ENCODE measurements at regions not wholly inside any gene's neighbourhood (a gene's known extent, or its start where the extent isn't known, plus 50 kb on each side); places are given as distances from the start of the nearest gene placed in this dataset.

DNA sequence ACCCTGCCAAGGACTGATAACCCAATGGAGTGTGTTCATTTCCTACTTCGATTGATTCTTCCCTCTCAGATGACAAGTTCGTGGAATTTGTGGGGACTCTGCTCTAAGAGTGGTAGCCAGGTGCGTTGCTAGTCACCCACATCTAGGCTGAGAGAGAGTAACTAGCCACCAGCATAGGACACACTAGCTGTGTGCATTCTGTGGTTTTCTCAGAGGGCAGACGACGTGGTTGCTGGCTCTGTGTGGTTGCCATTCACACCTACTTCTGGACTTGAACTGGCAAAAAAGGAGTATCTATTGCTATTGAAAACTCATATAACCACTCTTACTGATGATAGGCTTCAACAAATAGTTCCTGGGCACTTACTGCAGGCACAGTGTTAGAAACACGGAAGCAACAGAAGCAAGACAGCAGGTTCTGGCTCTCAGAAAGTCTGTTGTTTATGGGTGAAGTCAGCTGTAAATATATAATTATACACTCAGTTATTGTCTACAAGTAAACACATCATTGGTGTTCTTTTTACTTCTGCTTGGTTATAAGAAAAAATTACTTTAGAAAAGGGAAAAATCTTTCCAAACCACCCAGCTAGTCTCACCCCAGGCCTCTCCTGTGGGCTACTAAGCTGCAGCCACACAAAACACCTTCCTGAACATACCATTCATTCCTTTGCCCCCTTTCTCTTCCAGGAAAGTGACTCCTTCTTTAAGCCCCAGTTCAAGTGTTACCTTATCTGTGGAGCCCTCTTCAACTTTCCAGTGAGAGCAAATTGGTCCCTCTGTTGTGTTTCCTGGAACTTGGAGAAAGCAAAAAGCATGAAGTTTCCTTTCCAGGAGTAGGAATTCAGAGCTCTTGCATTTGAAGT is 151.1 kb upstream of the HAPLN1 start (continued):
- TF ChIP-seq, protein P1, sequence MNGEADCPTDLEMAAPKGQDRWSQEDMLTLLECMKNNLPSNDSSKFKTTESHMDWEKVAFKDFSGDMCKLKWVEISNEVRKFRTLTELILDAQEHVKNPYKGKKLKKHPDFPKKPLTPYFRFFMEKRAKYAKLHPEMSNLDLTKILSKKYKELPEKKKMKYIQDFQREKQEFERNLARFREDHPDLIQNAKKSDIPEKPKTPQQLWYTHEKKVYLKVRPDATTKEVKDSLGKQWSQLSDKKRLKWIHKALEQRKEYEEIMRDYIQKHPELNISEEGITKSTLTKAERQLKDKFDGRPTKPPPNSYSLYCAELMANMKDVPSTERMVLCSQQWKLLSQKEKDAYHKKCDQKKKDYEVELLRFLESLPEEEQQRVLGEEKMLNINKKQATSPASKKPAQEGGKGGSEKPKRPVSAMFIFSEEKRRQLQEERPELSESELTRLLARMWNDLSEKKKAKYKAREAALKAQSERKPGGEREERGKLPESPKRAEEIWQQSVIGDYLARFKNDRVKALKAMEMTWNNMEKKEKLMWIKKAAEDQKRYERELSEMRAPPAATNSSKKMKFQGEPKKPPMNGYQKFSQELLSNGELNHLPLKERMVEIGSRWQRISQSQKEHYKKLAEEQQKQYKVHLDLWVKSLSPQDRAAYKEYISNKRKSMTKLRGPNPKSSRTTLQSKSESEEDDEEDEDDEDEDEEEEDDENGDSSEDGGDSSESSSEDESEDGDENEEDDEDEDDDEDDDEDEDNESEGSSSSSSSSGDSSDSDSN (CRISPR knock-in tag; IDR thresholded peaks at IDR 0.05): no peak
- TF ChIP-seq, protein P2, sequence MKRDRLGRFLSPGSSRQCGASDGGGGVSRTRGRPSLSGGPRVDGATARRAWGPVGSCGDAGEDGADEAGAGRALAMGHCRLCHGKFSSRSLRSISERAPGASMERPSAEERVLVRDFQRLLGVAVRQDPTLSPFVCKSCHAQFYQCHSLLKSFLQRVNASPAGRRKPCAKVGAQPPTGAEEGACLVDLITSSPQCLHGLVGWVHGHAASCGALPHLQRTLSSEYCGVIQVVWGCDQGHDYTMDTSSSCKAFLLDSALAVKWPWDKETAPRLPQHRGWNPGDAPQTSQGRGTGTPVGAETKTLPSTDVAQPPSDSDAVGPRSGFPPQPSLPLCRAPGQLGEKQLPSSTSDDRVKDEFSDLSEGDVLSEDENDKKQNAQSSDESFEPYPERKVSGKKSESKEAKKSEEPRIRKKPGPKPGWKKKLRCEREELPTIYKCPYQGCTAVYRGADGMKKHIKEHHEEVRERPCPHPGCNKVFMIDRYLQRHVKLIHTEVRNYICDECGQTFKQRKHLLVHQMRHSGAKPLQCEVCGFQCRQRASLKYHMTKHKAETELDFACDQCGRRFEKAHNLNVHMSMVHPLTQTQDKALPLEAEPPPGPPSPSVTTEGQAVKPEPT (CRISPR knock-in tag; IDR thresholded peaks at IDR 0.05; ENCODE audit: low read depth): no peak
- TF ChIP-seq JDP2 (CRISPR knock-in tag; IDR thresholded peaks at IDR 0.05; ENCODE audit: borderline replicate concordance) (no peak), ZNF10 (CRISPR knock-in tag; IDR thresholded peaks at IDR 0.05; ENCODE audit: borderline replicate concordance, low read depth) (no peak), ZNF552 (CRISPR knock-in tag; IDR thresholded peaks at IDR 0.05; ENCODE audit: borderline replicate concordance) (no peak)

DNA sequence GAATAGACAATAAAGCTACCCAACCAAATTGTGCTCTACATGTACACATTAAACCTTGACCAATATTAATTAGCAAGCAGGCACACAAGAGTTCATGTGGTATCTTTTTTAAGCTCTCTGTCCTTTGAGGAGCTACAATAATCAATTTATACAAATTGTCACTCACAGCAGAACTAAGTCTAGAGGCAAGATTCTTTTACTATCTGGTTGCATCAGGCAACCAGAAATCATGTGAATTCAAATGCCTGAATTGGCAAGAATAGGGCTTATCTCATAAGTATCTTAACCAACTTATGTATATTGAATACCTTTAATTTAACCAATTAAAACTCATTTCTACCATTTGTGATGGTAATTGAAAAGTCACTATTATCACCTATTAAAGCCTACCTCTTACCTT is 145.5 kb upstream of the HAPLN1 start:
- ChIA-PET CTCF (ENCODE audit: low intra/inter-chr PET ratio, low total read pairs) (no interaction called here), POLR2A (no interaction called here)
- no peak overlapping the region for H3K27ac ChIP-seq (ENCODE audit: extremely low read length, insufficient read depth, low read length)
- no peaks in the 10 kb centered on the region for H3K27me3 ChIP-seq (ENCODE audit: control insufficient read depth in 1 of 2, insufficient read depth in 2 of 2, low read length in 2 of 2)
- no peak for FAIRE-seq
- BruUV-seq (replicated peaks): no TSS peak
- H3K4me3 ChIP-seq (replicated peaks in 1 of 3; ENCODE audit: insufficient read depth in 1 of 3, low read depth in 2 of 3, low read length in 3 of 3): no peak overlapping the region
- H3K9me3 ChIP-seq (ENCODE audit: low read length): no peaks in the 10 kb centered on the region
- H3K9ac ChIP-seq (ENCODE audit: insufficient read depth, low read depth, low read length): no peak overlapping the region
- no peaks in the 10 kb centered on the region for H3K4me1 ChIP-seq (ENCODE audit: insufficient read depth, low read length)
- H3K79me2 ChIP-seq (ENCODE audit: insufficient read depth, low read length): no peaks in the 10 kb centered on the region
- no peak overlapping the region for H2AFZ ChIP-seq (ENCODE audit: low read length)
- H3K4me2 ChIP-seq (ENCODE audit: low read depth, low read length): no peak overlapping the region
- DNase-seq (ENCODE audit: low spot score): no peak
- H3K36me3 ChIP-seq (replicated peaks in 1 of 2; ENCODE audit: control insufficient read depth in 1 of 2, insufficient read depth in 2 of 2, low read length in 2 of 2): no peaks in the 10 kb centered on the region
- intact Hi-C loops (cut with micrococcal nuclease; ENCODE audit: unreplicated experiment) (no loop called here), in situ Hi-C loops (cut with HindIII; ENCODE audit: extremely low pct_ligation_motif_present, low pct_unique_long_range_greater_than_20kb) (no loop called here)
- no peak for ATAC-seq
- H4K20me1 ChIP-seq (ENCODE audit: insufficient read depth, low read length): no peaks in the 10 kb centered on the region
- TF ChIP-seq, protein P3, sequence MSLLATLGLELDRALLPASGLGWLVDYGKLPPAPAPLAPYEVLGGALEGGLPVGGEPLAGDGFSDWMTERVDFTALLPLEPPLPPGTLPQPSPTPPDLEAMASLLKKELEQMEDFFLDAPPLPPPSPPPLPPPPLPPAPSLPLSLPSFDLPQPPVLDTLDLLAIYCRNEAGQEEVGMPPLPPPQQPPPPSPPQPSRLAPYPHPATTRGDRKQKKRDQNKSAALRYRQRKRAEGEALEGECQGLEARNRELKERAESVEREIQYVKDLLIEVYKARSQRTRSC (CRISPR knock-in tag; IDR thresholded peaks at IDR 0.05; ENCODE audit: low read depth): no peak
- TF ChIP-seq FOXK1 (CRISPR knock-in tag; IDR thresholded peaks at IDR 0.05; ENCODE audit: borderline replicate concordance, low read depth): no peak
- TF ChIP-seq ZNF24 (IDR thresholded peaks at IDR 0.05): no peak
- no peak for TF ChIP-seq ZNF549 (CRISPR knock-in tag; IDR thresholded peaks at IDR 0.05)
- no peak for TF ChIP-seq ZMAT3 (CRISPR knock-in tag; conservative IDR thresholded peaks at IDR 0.05)
- TF ChIP-seq GATA4 (IDR thresholded peaks at IDR 0.05; ENCODE audit: borderline replicate concordance, low read depth): no peak
- no peak for TF ChIP-seq RELA (CRISPR knock-in tag; IDR thresholded peaks at IDR 0.05)
- no peak for TF ChIP-seq PRPF4 (IDR thresholded peaks at IDR 0.05; ENCODE audit: low read depth, low read length, poor library complexity, severe bottlenecking)
- TF ChIP-seq, protein P4, sequence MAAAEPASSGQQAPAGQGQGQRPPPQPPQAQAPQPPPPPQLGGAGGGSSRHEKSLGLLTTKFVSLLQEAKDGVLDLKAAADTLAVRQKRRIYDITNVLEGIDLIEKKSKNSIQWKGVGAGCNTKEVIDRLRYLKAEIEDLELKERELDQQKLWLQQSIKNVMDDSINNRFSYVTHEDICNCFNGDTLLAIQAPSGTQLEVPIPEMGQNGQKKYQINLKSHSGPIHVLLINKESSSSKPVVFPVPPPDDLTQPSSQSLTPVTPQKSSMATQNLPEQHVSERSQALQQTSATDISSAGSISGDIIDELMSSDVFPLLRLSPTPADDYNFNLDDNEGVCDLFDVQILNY (CRISPR knock-in tag; conservative IDR thresholded peaks at IDR 0.05): no peak
- no peak for TF ChIP-seq PHF8 (CRISPR knock-in tag; IDR thresholded peaks at IDR 0.05)
- no peak for TF ChIP-seq TBL1XR1 (IDR thresholded peaks at IDR 0.05; ENCODE audit: borderline replicate concordance, low read length, partially characterized antibody)
- no peak for TF ChIP-seq ZNF510 (CRISPR knock-in tag; IDR thresholded peaks at IDR 0.05; ENCODE audit: low read depth)
- no peak for TF ChIP-seq MAFG (CRISPR knock-in tag; IDR thresholded peaks at IDR 0.05)

Data from HepG2 (cell line).